ENCODE measurements at regions not wholly inside any gene's neighbourhood (a gene's known extent, or its start where the extent isn't known, plus 50 kb on each side); places are given as distances from the start of the nearest gene placed in this dataset.
"Not testable (repeated sequence)": the region's sequence is repeated elsewhere in the genome, so short reads cannot be mapped to it uniquely, and the experiment has no call there.

GRCh38 chr9:99660191-99660636 is 161.5 kb upstream of the NR4A3 start:
- DNase-seq: no peak

- no peak for DNase-seq
These were observed 158.4 kb upstream of the NR4A3 start for GRCh38 chr9:99663297-99663696.

DNA sequence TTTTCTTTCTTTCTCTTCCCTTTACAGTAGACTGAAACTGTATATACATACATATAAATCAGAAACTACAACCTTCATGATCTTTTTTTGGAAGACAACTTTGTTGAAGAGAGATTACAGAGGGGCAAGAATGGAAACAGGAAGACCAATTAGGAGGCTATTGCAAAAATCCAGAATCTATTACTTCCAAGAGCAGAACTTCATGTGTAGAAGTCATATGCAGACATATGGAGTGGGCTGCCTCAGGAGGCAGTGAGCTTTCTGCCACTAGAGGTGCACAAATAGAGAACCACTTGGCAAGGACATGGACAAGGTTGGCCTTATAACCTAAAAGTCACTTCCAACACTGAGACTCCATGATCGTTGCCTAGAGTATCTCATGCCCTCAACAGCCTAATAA is 157.8 kb upstream of the NR4A3 start:
- no peak for DNase-seq

- no peak for DNase-seq
These were observed 155.1 kb upstream of the NR4A3 start for GRCh38 chr9:99666571-99666970.

DNA sequence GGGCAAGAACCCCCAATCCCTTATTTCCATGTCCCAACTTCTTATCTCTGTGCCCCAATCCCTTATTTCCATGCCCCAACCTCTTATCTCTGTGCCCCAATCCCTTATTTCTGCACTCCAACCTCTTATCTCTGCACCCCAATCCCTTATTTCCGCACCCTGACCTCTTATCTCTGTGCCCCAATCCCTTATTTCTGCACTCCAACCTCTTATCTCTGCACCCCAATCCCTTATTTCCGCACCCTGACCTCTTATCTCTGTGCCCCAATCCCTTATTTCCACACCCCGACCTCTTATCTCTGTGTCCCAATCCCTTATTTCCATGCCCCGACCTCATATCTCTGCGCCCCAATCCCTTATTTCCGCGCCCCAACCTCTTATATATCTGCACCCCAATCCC is 150.8 kb upstream of the NR4A3 start:
- DNase-seq: not testable (repeated sequence)

DNA sequence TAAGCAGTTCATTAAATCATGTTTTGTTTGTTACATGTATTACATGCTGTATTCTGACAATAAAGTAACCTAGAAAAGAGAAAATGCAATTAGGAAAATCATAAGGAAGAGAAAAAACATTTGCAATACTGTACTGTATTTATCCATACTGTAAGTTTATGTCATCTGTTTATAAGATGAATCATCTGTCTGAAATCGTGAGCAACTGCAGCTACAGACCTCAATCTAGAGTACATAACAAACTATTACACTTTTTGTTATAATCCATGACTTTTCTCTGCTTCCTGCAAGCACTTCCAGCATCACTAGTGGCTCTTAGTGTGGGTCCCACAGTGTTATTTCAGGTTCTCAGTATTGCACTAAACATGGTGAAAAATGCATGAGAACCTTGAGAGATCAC is 144.4 kb upstream of the NR4A3 start:
- no peak for DNase-seq

DNA sequence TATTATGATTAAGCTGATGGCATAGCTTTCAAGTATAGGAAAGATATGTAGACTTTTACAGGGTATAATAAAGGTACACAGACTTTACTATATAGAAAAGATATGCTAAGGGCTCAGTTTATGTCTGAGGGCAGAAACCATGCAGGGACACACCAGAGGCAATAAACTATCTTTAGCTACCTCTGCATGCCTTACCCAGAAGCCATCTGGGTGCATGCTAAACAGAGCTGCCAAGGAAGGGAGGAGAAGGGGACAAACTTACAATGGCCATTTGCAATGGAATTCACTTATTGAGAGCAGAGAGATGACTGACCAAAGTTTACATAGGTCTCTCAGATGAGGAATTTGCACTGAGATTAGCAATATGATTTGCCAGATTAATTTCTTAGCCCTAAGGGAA is 143.1 kb upstream of the NR4A3 start:
- DNase-seq: no peak

DNA sequence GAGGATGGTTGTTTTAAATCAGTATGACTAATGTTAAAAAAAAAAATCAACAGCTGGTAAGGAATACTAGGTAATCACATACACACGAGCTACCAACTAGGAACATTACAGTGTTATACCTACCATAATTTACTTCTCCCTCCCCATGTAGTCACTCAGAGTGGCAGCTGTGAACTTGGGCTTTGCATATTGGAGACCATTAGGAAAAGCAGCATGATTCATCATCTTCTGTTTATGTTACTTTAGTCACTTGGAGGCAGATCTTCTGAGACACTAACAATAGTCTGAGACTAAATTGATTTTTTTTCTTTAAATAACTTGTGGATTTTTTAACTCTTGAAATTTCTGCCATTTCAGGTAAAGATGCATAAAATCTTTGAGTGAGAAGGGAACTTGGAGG is 141.5 kb upstream of the NR4A3 start:
- DNase-seq: no peak

DNA sequence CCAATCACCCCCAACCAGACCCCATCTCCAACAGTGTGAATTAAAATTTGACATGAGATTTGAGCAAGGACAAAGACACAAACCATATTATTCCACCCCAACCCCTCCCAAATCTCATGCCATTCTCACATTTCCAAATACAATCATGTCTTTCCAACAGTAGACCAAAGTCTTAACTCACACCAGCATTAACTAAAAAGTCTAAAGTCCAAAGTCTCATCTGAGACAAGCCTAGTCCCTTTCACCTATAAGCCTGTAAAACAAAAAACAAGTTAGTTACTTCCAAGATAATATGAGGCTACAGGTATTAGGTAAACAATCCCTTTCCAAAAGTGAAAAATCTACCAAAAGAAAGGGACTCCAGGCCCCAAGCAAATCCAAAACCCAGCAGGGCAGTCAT is 140.6 kb upstream of the NR4A3 start:
- no peak for DNase-seq

- DNase-seq: no peak
These were observed 139.3 kb upstream of the NR4A3 start for GRCh38 chr9:99682378-99682777.

DNA sequence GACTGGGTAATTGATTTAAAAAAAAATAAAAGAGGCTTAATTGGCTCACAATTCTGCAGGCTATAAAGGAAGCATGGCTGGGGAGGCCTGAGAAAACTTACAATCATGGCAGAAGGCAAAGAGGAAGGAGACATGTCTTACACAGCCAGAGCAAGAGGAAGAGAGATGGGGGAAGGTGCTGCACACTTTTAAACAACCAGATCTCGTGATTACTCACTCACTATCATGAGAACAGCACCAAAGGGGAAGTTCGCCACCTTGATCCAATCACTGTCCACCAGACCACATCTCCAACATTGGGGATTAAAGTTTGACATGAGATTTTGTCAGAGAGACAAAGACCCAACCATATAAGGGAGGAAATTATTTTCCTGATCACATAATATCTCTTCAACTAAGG is 138.8 kb upstream of the NR4A3 start:
- no peak for DNase-seq

DNA sequence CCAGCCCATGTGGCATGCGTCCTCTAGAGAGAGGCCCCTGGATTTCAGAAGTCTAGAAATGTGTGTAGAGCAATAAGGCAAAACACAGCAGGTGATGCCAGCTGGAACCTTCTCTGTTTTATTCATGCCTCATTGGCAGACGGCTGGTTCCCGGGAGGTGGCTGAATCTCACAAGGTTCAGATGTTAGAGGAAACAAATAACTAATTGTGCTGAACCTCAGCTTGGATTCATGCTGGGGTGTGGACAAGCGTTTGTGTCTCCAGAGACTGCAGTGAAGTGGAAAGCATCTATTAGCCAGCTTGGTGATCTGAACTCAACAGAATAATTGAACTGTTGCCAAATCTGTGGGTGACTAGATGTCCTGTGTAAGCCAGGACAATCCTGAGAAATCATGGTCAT is 131.1 kb upstream of the NR4A3 start:
- no peak for DNase-seq

DNA sequence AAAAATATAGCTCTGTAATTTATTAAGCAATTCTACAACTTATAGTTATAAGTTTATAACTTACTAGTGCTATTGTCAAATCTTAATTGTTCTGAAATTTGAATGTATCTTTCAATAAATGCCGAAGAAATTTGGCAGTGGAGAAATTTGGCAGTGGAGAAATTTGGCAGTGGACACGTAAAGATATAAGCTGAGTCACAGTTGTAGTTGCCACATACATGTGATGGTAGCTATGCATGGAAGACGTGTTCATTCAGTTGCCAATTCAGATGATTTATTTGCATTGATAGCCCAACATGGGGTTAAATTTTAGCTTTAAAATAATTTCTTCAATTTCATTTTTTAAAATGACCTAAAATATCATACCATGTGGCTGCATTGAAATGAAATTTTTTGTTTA is 127.8 kb upstream of the NR4A3 start:
- no peak for DNase-seq

DNA sequence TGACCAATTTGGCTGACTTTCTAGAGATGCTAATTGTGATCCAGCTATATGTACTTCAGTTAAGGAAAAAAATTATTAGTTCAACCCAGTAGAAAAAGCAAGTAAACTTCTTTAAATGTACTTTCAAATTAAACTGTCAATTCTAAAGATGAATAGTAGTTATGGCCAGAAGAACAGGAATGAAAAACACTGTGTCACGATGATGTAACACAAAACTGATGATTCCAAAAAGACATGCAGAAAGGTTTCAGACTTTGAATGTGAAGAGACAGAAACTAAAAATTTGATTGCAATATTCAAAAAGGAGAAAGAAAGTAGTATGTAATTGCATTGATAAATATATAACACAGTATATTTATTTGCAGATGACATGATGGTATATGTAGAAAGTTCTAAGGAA is 127.3 kb upstream of the NR4A3 start:
- DNase-seq: no peak

GRCh38 chr9:99699396-99699795 is 122.3 kb upstream of the NR4A3 start:
- no peak for DNase-seq

DNA sequence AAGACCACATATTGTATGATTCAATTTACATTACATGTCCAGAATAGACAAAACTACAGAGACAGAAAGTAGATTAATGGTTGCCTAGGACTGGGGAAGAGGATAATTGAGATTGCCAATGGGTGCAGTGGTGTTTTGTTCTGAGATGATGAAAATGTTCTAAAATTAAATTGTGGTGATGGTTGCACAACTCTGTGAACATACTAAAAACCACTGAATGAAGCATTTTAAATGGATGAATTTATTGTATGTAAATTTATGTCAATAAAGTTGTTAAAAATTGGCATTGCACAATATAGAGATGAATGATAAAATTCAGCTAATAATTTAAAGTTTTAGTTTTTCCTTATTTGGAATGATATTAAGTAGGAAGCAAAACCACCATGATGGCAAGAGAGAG is 109.5 kb upstream of the NR4A3 start:
- DNase-seq: no peak

DNA sequence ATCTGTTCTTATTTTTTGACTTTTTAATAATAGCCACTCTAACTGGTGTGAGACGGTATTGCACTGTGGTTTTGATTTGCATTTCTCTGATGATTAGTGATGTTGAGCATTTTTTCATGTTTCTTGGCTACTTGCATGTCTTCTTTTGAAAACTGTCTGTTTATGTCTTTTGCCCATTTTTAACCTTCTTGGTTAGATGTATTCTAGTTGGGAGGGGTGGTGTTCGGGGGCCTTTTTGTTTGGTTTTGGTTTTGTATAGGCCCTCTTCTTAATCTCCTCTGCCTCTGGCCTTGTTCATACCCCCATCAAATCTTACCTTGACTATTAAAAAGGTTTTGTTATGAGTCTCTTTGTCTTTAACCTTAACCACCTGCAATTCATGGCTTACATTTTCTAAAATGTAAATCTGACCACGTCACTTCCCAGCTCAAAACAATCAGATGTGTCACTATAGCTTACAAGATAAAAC is 107.8 kb upstream of the NR4A3 start:
- no peak for DNase-seq

GRCh38 chr9:99718631-99719030 is 103.1 kb upstream of the NR4A3 start:
- no peak for DNase-seq

GRCh38 chr9:99720455-99721050 is 101.1 kb upstream of the NR4A3 start:
- no peak for DNase-seq

DNA sequence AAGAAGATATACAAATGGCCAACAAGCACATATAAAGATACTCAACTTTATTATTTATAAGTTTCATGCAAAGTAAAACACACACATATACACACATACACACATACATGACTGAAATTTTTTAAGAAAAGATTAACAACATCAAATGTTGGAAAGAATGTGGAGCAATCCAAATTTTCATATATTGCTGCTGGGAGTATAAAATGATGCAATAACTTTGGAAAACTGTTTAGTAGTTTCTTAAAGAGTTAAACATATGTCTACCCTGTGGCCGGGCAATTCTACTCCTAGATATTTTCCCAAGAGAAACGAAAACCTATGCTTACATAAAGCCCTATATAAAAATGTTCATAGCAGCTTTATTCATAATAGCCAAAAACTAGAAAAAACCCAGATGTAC is 99.8 kb upstream of the NR4A3 start:
- DNase-seq: no peak

GRCh38 chr9:99722877-99723276 is 98.8 kb upstream of the NR4A3 start:
- DNase-seq: no peak

GRCh38 chr9:99724640-99725039 is 97.0 kb upstream of the NR4A3 start:
- no peak for DNase-seq

DNA sequence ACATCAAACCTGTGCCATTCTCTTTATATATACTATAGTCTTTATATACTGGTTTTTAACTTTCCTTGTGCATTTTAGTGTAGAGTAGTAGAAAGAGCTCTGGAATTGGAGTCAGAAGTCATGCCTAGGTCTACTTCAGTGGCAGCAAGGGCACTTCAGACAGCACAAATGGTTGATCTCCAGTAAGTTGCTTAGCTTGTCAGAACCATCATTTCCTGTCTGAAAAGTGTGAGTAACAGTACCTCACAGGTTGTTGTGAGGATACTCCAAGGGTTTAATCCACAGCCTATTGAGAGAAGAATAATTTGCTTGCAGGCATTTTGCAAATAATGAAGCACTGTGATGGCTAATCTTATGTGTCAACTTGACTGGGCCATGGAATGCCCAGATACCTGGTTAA is 95.8 kb upstream of the NR4A3 start:
- DNase-seq: no peak

DNA sequence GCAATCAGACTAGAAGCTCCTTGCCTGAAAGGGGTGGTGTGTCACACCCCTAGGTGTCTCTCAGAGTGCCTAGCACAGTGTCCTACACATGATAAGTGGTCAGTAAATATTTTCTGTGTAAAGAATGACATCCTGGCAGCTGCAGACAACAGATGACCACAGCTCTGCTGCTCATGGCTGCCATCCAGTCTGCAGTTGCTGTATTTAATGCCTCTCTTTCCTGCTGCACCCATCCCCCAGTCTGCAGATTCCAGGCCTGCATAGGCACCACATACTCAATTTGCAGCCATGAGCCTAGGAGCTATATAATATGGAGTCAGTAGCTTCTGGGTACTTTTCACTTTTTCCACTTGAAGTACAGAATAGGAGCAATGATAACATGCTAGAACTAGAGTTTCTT is 94.9 kb upstream of the NR4A3 start:
- no peak for DNase-seq

DNA sequence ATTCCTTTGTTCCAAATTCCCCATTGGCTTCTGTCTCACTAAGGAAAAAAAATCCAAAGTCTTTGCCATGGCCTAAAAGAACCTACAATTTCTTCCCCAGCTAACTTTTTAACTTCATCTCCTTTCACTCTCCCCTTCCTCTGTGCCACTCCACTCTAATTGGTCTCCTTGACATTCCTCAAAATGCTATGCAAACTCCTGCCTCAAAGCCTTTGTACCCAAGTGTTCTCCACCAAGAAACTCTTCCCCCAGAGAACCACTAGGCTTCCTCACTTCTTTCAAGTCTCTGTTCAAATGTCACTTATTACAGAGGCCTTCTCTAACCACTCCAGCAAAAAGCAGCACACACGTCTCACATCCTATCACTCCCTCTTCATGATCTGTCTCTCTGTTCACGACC is 91.6 kb upstream of the NR4A3 start:
- DNase-seq: no peak

GRCh38 chr9:99731950-99732349 is 89.7 kb upstream of the NR4A3 start:
- DNase-seq: no peak

Measured in activated naive CD4-positive, alpha-beta T cell (primary cell).